CD4-positive, alpha-beta T cell (primary cell): ENCODE measurements at regions not wholly inside any gene's neighbourhood (a gene's known extent, or its start where the extent isn't known, plus 50 kb on each side); places are given as distances from the start of the nearest gene placed in this dataset.

Experiments
- ATAC-seq: fragments of 200-7000 bp; cut with Tn5 transposase; one replicate; pipeline ENCODE4 v1.10.0; 2022; ENCODE audit warnings: mild to moderate bottlenecking; ENCODE audit not compliant: poor library complexity
- CTCF ChIA-PET: fragments of 350-600 bp; sonication (Branson Sonifier 250); formaldehyde crosslinking; loops from one replicate; lab custom pipeline; 2021; ENCODE audit warnings: antibody characterized with exemption, inconsistent platforms; lab: Charles Lee
- POLR2A ChIA-PET: fragments of 350-600 bp; sonication (Branson Sonifier 250); formaldehyde crosslinking; loops from one replicate; lab custom pipeline; 2021; ENCODE audit warnings: antibody characterized with exemption, inconsistent platforms; lab: Charles Lee
- DNase-seq, 14 experiments: peaks; one replicate each; pipeline ENCODE4 v3.0.0-alpha.2; 2013 to 2020; ENCODE audit warnings: mixed read lengths in 2 of 14
- H3K27ac ChIP-seq, 2 donors: one replicate each; pipeline versions ENCODE4 v1.5.1 to v1.7.0; 2013; ENCODE audit warnings: low read length in 2 of 2, low read depth in 1 of 2, mild to moderate bottlenecking in 1 of 2
- H3K27me3 ChIP-seq, 2 experiments: 1 replicate in 1 of 2; 2 replicates in 1 of 2; pipeline versions ENCODE4 v1.6.1 to v1.7.0; 2013; ENCODE audit warnings: low read length in 2 of 2, control low read depth in 1 of 2, mild to moderate bottlenecking in 1 of 2, moderate library complexity in 1 of 2; ENCODE audit not compliant: insufficient read depth in 2 of 2, control insufficient read depth in 1 of 2
- H3K36me3 ChIP-seq: one replicate; pipeline ENCODE4 v1.6.1; 2013; ENCODE audit warnings: low read length, control low read depth; ENCODE audit not compliant: insufficient read depth
- H3K4me1 ChIP-seq: one replicate; pipeline ENCODE4 v1.6.1; 2013; ENCODE audit warnings: low read length, control low read depth; ENCODE audit not compliant: insufficient read depth
- H3K4me3 ChIP-seq: one replicate; pipeline ENCODE4 v1.5.1; 2013; ENCODE audit warnings: mild to moderate bottlenecking, low read length, moderate library complexity
- H3K9me3 ChIP-seq, 2 experiments: 1 replicate in 1 of 2; 2 replicates in 1 of 2; pipeline versions ENCODE4 v1.6.1 to v1.7.0; 2013; ENCODE audit warnings: low read length in 2 of 2, mild to moderate bottlenecking in 2 of 2, control low read depth in 1 of 2, moderate library complexity in 1 of 2; ENCODE audit not compliant: control insufficient read depth in 1 of 2, insufficient read depth in 1 of 2
- H3K27ac Mint-ChIP-seq: one replicate; pipeline ENCODE4 v1.8.0; 2020; ENCODE audit warnings: mixed read lengths
- H3K27me3 Mint-ChIP-seq: one replicate; pipeline ENCODE4 v1.8.0; 2021; ENCODE audit warnings: mixed read lengths
- H3K36me3 Mint-ChIP-seq: one replicate; pipeline ENCODE4 v1.8.0; 2021; ENCODE audit warnings: low read depth, mixed read lengths
- H3K4me1 Mint-ChIP-seq: one replicate; pipeline ENCODE4 v1.8.0; 2021; ENCODE audit warnings: low read depth, mixed read lengths
- H3K4me3 Mint-ChIP-seq: one replicate; pipeline ENCODE4 v1.8.0; 2020; ENCODE audit warnings: mild to moderate bottlenecking, mixed read lengths
- H3K9me3 Mint-ChIP-seq: one replicate; pipeline ENCODE4 v1.8.0; 2020; ENCODE audit warnings: mixed read lengths
- CTCF ChIP-seq: fragments of 200-600 bp; IDR thresholded peaks from one replicate; pipeline ENCODE4 v1.8.0; 2022; ENCODE audit warnings: antibody characterized with exemption, mild to moderate bottlenecking
- intact Hi-C, 2 experiments: fragments of 100-400 bp; cut with DNase I in 1 of 2; cut with micrococcal nuclease in 1 of 2; formaldehyde crosslinking; loops; one replicate each; pipeline versions ENCODE4 v1.15.1 to v1.9.0; 2023 to 2025; cut with DNase I, micrococcal nuclease

DNA sequence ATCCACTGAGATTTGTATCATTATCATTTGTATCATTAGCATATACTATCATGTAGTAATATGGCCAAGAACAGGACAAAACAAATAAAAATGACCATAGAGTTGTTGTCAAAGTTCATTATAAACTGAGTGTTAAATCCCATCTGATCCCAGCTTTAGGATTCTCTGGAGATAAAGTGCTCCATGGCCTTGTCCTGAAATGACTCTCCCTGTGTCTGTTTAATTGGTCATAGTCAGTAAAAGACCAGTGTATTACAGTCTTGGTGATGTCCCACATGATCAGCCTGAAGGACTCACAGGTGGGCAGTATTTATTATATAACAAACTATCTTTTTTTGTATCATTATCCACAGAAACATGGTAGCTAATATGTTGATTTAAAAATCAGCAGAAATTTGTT, 361.6 kb downstream of the TMEM135 start:
- POLR2A ChIA-PET: no interaction called here
- no peaks in the 10 kb centered on the region for H3K9me3 Mint-ChIP-seq

DNA sequence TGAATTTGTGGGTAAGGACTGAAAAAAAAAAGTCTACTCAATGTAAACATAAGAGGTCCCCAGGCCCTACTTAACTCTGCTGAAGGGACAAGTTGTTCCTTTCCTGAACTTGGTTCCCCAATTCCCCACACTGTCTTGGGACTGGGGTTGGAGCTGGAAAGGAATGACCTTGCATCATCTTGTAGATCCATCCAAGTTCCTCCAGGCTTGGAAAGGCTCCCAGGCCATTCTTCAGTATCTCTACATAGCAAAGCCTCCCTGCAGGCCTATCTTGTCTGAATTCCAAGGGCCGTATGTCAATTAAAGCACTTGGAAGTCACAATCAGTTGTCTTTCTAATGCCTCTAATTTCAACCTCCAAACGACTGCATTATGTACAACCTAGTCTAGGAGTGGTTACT, 361.2 kb downstream of the TMEM135 start:
- H3K36me3 ChIP-seq: no peaks in the 10 kb centered on the region
- DNase-seq (no peak), ATAC-seq (no peak)
- POLR2A ChIA-PET: no interaction called here
- H3K27me3 Mint-ChIP-seq: peaks cover 7% of the 10 kb centered on the region
- no peak overlapping the region for H3K4me3 ChIP-seq
- CTCF ChIA-PET: no interaction called here
- H3K9me3 Mint-ChIP-seq: no peaks in the 10 kb centered on the region
- TF ChIP-seq CTCF: no peak
- no peak overlapping the region for H3K4me3 Mint-ChIP-seq
- intact Hi-C loops: no loop called here
- no peak overlapping the region for H3K27ac Mint-ChIP-seq
- H3K9me3 ChIP-seq: no peaks in the 10 kb centered on the region
- H3K4me1 Mint-ChIP-seq: no peaks in the 10 kb centered on the region
- no peaks in the 10 kb centered on the region for H3K36me3 Mint-ChIP-seq
- H3K4me1 ChIP-seq: no peaks in the 10 kb centered on the region
- H3K27me3 ChIP-seq: no peaks in the 10 kb centered on the region
- no peak overlapping the region for H3K27ac ChIP-seq

More for the DNA sequence above, 361.6 kb downstream of the TMEM135 start:
- H3K27ac Mint-ChIP-seq: no peak overlapping the region
- H3K27me3 Mint-ChIP-seq: peaks cover 7% of the 10 kb centered on the region
- ATAC-seq (no peak), DNase-seq (no peak)
- H3K36me3 Mint-ChIP-seq: no peaks in the 10 kb centered on the region
- TF ChIP-seq CTCF: no peak
- intact Hi-C loops: no loop called here
- no peak overlapping the region for H3K27ac ChIP-seq
- H3K4me3 ChIP-seq: no peak overlapping the region
- H3K4me3 Mint-ChIP-seq: no peak overlapping the region
- CTCF ChIA-PET: no interaction called here
- H3K27me3 ChIP-seq: no peaks in the 10 kb centered on the region
- no peaks in the 10 kb centered on the region for H3K36me3 ChIP-seq
- no peaks in the 10 kb centered on the region for H3K4me1 ChIP-seq
- no peaks in the 10 kb centered on the region for H3K9me3 ChIP-seq
- H3K4me1 Mint-ChIP-seq: no peaks in the 10 kb centered on the region

DNA sequence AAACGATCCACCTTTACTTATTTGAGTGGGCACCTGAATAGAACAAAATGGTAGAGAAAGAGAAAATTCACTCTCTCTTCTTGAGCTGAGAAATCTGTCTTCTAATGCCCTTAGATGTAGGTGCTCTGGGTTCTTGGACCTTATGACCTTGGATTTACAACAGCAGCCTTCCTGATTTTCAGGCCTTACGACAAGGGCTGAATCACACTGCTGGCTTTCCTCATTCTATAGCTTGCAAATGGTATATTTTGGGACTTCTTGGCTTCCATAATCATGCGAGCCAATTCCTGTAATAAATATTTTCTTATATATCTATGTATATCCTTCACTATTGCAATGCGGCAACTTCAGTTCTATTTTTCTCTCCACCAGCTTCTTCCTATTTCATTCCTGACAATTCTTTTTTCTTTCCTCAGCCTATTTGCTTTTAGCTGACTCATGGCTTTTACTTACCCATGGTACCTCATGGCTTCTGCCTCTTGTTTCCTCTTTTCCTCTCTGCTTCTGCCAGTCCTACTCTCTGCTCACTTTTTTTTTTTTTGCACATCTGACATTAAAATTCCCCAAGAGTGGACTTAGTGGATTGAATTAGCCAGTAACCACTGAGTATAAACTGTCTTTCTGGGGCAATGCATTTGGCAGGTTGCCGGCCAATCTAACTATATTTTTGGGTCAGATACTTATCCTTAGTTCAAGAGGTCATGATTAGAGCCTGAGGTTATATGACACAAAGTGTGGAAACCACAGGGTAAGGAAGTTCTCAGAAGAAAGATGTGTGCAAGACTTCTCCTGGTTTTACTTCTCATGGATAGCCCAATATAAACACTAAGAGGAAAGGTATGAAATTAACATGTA, 359.5 kb downstream of the TMEM135 start:
- H3K36me3 Mint-ChIP-seq: no peaks in the 10 kb centered on the region
- H3K4me1 ChIP-seq: no peaks in the 10 kb centered on the region
- TF ChIP-seq CTCF: no peak
- no peak overlapping the region for H3K4me3 Mint-ChIP-seq
- no peak overlapping the region for H3K27ac Mint-ChIP-seq
- peaks cover 7% of the 10 kb centered on the region for H3K27me3 Mint-ChIP-seq
- DNase-seq (no peak), ATAC-seq (no peak)
- no peaks in the 10 kb centered on the region for H3K36me3 ChIP-seq
- intact Hi-C loops: no loop called here
- ChIA-PET POLR2A (no interaction called here), CTCF (no interaction called here)
- H3K4me1 Mint-ChIP-seq: no peaks in the 10 kb centered on the region
- H3K9me3 Mint-ChIP-seq: no peaks in the 10 kb centered on the region
- no peaks in the 10 kb centered on the region for H3K27me3 ChIP-seq
- no peak overlapping the region for H3K4me3 ChIP-seq
- no peaks in the 10 kb centered on the region for H3K9me3 ChIP-seq
- H3K27ac ChIP-seq: no peak overlapping the region
